RWPE2 (cell line): ENCODE measurements at regions not wholly inside any gene's neighbourhood (a gene's known extent, or its start where the extent isn't known, plus 50 kb on each side); places are given as distances from the start of the nearest gene placed in this dataset.

Source experiments
- ATAC-seq: fragments of 200-7000 bp; cut with Tn5 transposase; 3 replicates; pipeline ENCODE4 v1.9.1; 2021; ENCODE audit warnings: low read depth
- DNase-seq: peaks from one replicate; pipeline ENCODE4 v3.0.0-alpha.2; 2020; ENCODE audit warnings: low spot score
- H3K27ac ChIP-seq: fragments of 450-650 bp; 2 replicates; pipeline ENCODE4 v1.5.1; 2017; ENCODE audit warnings: mild to moderate bottlenecking; ENCODE audit not compliant: poor library complexity, severe bottlenecking
- H3K27me3 ChIP-seq: fragments of 250-450 bp; sonication (Bioruptor Pico); 2 replicates; pipeline ENCODE4 v1.5.1; 2021; ENCODE audit warnings: mild to moderate bottlenecking, moderate library complexity; ENCODE audit not compliant: insufficient read depth, poor library complexity, severe bottlenecking
- H3K36me3 ChIP-seq: fragments of 250-450 bp; sonication (Bioruptor Pico); 2 replicates; pipeline ENCODE4 v1.5.1; 2020; ENCODE audit warnings: low read depth, mild to moderate bottlenecking, moderate library complexity
- H3K4me1 ChIP-seq: fragments of 250-450 bp; sonication (Bioruptor Pico); 2 replicates; pipeline ENCODE4 v1.5.1; 2021; ENCODE audit warnings: mild to moderate bottlenecking, moderate library complexity; ENCODE audit not compliant: insufficient read depth, poor library complexity, severe bottlenecking
- H3K4me3 ChIP-seq: fragments of 250-450 bp; sonication (Bioruptor Pico); 2 replicates; pipeline ENCODE4 v1.5.1; 2021; ENCODE audit warnings: mild to moderate bottlenecking, moderate library complexity; ENCODE audit not compliant: severe bottlenecking
- H3K9me3 ChIP-seq: fragments of 250-450 bp; sonication (Bioruptor Pico); 2 replicates; pipeline ENCODE4 v1.5.1; 2021; ENCODE audit warnings: mild to moderate bottlenecking, moderate library complexity; ENCODE audit not compliant: severe bottlenecking
- CTCF ChIP-seq: fragments of 450-650 bp; IDR thresholded peaks from one replicate; pipeline ENCODE4 v1.5.1; 2017; ENCODE audit warnings: mild to moderate bottlenecking, moderate library complexity; ENCODE audit not compliant: poor library complexity, severe bottlenecking

GRCh38 chr16:87141402-87141801 is 175.8 kb downstream of the C16orf95 start:
- TF ChIP-seq CTCF: no peak
- DNase-seq (no peak), ATAC-seq (no peak)
- Histone ChIP-seq H3K4me1 (peaks cover 3% of the 10 kb centered on the region), H3K4me3 (no peak overlapping the region), H3K9me3 (peaks cover 2% of the 10 kb centered on the region), H3K27ac (no peak overlapping the region), H3K36me3 (no peaks in the 10 kb centered on the region), H3K27me3 (no peaks in the 10 kb centered on the region)

- peaks cover 3% of the 10 kb centered on the region for H3K4me1 ChIP-seq
- H3K36me3 ChIP-seq: no peaks in the 10 kb centered on the region
- no peak overlapping the region for H3K27ac ChIP-seq
- no peak for DNase-seq
- TF ChIP-seq CTCF: no peak
- no peaks in the 10 kb centered on the region for H3K27me3 ChIP-seq
- ATAC-seq: no peak
- H3K9me3 ChIP-seq: peaks cover 2% of the 10 kb centered on the region
- no peak overlapping the region for H3K4me3 ChIP-seq
Observed at GRCh38 chr16:87143661-87144121, 173.5 kb downstream of the C16orf95 start.

GRCh38 chr16:87144232-87144631 is 173.0 kb downstream of the C16orf95 start:
- Histone ChIP-seq H3K9me3 (peaks cover 2% of the 10 kb centered on the region), H3K4me3 (no peak overlapping the region), H3K36me3 (no peaks in the 10 kb centered on the region), H3K27me3 (no peaks in the 10 kb centered on the region), H3K4me1 (peaks cover 5% of the 10 kb centered on the region), H3K27ac (no peak overlapping the region)
- no peak for ATAC-seq
- TF ChIP-seq CTCF: no peak
- DNase-seq: no peak

- Histone ChIP-seq H3K27ac (no peak overlapping the region), H3K4me3 (no peak overlapping the region), H3K9me3 (no peaks in the 10 kb centered on the region), H3K36me3 (no peaks in the 10 kb centered on the region), H3K27me3 (no peaks in the 10 kb centered on the region), H3K4me1 (peaks cover 5% of the 10 kb centered on the region)
- DNase-seq: no peak
- no peak for TF ChIP-seq CTCF
- peak; percentile 81 for ATAC-seq
Observed at GRCh38 chr16:87145181-87146176, 171.7 kb downstream of the C16orf95 start.

- Histone ChIP-seq H3K4me3 (no peak overlapping the region), H3K4me1 (peaks cover 5% of the 10 kb centered on the region), H3K27me3 (no peaks in the 10 kb centered on the region), H3K36me3 (no peaks in the 10 kb centered on the region), H3K27ac (no peak overlapping the region), H3K9me3 (no peaks in the 10 kb centered on the region)
- ATAC-seq (no peak), DNase-seq (no peak)
- no peak for TF ChIP-seq CTCF
Observed at GRCh38 chr16:87146676-87147075, 170.5 kb downstream of the C16orf95 start.
